Ascending aorta (tissue), 2 donors: ENCODE measurements at regions not wholly inside any gene's neighbourhood (a gene's known extent, or its start where the extent isn't known, plus 50 kb on each side); places are given as distances from the start of the nearest gene placed in this dataset.

Source experiments
- DNase-seq, 2 donors: peaks; one replicate each; pipeline ENCODE4 v3.0.0-alpha.2; 2019; ENCODE audit warnings: low spot score in 2 of 2
- H3K27ac ChIP-seq, 2 donors: fragments of 200-600 bp; sonication (generic); one replicate each; pipeline ENCODE4 v1.5.1; 2016 to 2017; ENCODE audit warnings: mild to moderate bottlenecking in 1 of 2
- H3K27me3 ChIP-seq: fragments of 200-600 bp; sonication (generic); one replicate; pipeline ENCODE4 v1.5.1; 2017
- H3K36me3 ChIP-seq, 2 donors: fragments of 200-600 bp; sonication (generic); one replicate each; pipeline ENCODE4 v1.5.1; 2016
- H3K4me1 ChIP-seq, 2 donors: fragments of 200-600 bp; sonication (generic); one replicate each; pipeline ENCODE4 v1.5.1; 2016 to 2017; ENCODE audit warnings: mild to moderate bottlenecking in 1 of 2
- H3K4me3 ChIP-seq, 2 donors: fragments of 200-600 bp; sonication (generic); one replicate each; pipeline ENCODE4 v1.5.1; 2016 to 2017; ENCODE audit warnings: mild to moderate bottlenecking in 1 of 2
- H3K9me3 ChIP-seq, 2 donors: fragments of 200-600 bp; sonication (generic); one replicate each; pipeline ENCODE4 v1.5.1; 2016
- intact Hi-C: fragments of 100-400 bp; cut with DNase I; formaldehyde crosslinking; loops from one replicate; pipeline ENCODE4 v1.15.1; 2023
- TF ChIP-seq, protein P1 (sequence below), 3 experiments: fragments of 200-600 bp in 2 of 3; fragments of 450-650 bp in 1 of 3; sonication (generic) in 2 of 3; IDR thresholded peaks; one replicate each; pipeline ENCODE4 v1.5.1; 2016 to 2019; ENCODE audit warnings: antibody characterized with exemption in 3 of 3, mild to moderate bottlenecking in 1 of 3, moderate library complexity in 1 of 3

DNA sequence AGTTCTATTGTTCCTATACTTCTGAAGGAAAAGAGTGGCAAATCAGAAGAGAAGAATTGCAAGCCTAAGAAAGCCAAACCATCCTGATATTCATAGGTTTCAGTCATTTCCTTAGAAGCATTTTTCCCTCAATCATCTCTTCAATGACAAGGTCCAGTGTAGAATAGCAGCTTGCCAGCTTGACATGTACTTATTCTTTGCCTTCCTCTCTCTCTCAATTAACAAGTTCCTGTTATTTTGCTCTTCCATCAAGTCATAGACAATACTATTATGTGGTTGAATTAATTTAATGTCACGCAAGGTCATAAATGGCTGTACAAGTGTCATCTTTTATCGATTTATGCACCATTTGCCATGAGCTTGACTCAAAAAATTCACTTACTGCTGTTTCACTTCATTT lies 216.3 kb upstream of the MBL2 start:
- H3K27ac ChIP-seq = no peak overlapping the region
- no peaks in the 10 kb centered on the region for H3K9me3 ChIP-seq
- no peak for DNase-seq
- no peaks in the 10 kb centered on the region for H3K4me1 ChIP-seq
- no peaks in the 10 kb centered on the region for H3K27me3 ChIP-seq
- intact Hi-C loops = no loop called here
- no peaks in the 10 kb centered on the region for H3K36me3 ChIP-seq
- H3K4me3 ChIP-seq = no peak overlapping the region
- TF ChIP-seq, protein P1, sequence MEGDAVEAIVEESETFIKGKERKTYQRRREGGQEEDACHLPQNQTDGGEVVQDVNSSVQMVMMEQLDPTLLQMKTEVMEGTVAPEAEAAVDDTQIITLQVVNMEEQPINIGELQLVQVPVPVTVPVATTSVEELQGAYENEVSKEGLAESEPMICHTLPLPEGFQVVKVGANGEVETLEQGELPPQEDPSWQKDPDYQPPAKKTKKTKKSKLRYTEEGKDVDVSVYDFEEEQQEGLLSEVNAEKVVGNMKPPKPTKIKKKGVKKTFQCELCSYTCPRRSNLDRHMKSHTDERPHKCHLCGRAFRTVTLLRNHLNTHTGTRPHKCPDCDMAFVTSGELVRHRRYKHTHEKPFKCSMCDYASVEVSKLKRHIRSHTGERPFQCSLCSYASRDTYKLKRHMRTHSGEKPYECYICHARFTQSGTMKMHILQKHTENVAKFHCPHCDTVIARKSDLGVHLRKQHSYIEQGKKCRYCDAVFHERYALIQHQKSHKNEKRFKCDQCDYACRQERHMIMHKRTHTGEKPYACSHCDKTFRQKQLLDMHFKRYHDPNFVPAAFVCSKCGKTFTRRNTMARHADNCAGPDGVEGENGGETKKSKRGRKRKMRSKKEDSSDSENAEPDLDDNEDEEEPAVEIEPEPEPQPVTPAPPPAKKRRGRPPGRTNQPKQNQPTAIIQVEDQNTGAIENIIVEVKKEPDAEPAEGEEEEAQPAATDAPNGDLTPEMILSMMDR (IDR thresholded peaks at IDR 0.05) = no peak

GRCh38 chr10:52986125-52986524 lies 213.5 kb upstream of the MBL2 start:
- H3K4me1 ChIP-seq = no peaks in the 10 kb centered on the region
- TF ChIP-seq, protein P1 (IDR thresholded peaks at IDR 0.05) = no peak
- no peaks in the 10 kb centered on the region for H3K27me3 ChIP-seq
- no peaks in the 10 kb centered on the region for H3K9me3 ChIP-seq
- no peak overlapping the region for H3K27ac ChIP-seq
- no peaks in the 10 kb centered on the region for H3K36me3 ChIP-seq
- intact Hi-C loops = no loop called here
- no peak overlapping the region for H3K4me3 ChIP-seq
- no peak for DNase-seq

GRCh38 chr10:52984169-52984568 lies 211.6 kb upstream of the MBL2 start:
- H3K9me3 ChIP-seq = no peaks in the 10 kb centered on the region
- no peaks in the 10 kb centered on the region for H3K4me1 ChIP-seq
- DNase-seq = no peak
- intact Hi-C loops = no loop called here
- H3K36me3 ChIP-seq = no peaks in the 10 kb centered on the region
- TF ChIP-seq, protein P1 (IDR thresholded peaks at IDR 0.05) = no peak
- H3K27me3 ChIP-seq = no peaks in the 10 kb centered on the region
- no peak overlapping the region for H3K4me3 ChIP-seq
- no peak overlapping the region for H3K27ac ChIP-seq

GRCh38 chr10:52979295-52979990 lies 206.9 kb upstream of the MBL2 start:
- Histone ChIP-seq H3K4me3 (no peak overlapping the region), H3K36me3 (no peaks in the 10 kb centered on the region), H3K4me1 (no peaks in the 10 kb centered on the region), H3K27ac (no peak overlapping the region), H3K9me3 (no peaks in the 10 kb centered on the region), H3K27me3 (no peaks in the 10 kb centered on the region)
- intact Hi-C loops = no loop called here
- DNase-seq = no peak
- TF ChIP-seq, protein P1 (IDR thresholded peaks at IDR 0.05) = no peak

DNA sequence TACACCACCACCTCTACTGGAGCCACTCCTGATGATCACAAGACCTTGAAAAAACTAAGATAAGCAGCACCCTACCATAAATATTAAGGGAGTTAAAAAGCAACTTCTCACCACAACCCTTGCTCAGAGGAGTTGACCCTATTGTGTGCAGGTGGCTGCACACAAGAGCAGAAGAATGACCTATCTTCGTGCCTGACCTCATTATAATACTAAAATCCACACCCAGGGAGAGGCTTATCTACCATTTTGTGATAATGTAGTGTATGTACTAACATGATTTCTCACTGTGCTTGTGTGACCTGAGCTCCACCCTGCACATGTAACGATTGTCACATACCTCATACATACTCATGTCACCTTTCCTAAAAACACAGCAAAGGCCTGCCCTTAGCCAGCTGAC lies 205.0 kb upstream of the MBL2 start:
- Histone ChIP-seq H3K9me3 (no peaks in the 10 kb centered on the region), H3K27me3 (no peaks in the 10 kb centered on the region), H3K27ac (no peak overlapping the region), H3K4me1 (no peaks in the 10 kb centered on the region), H3K36me3 (no peaks in the 10 kb centered on the region), H3K4me3 (no peak overlapping the region)
- TF ChIP-seq, protein P1 (IDR thresholded peaks at IDR 0.05) = no peak
- no peak for DNase-seq
- intact Hi-C loops = no loop called here
